H1 (cell line): ENCODE measurements at regions not wholly inside any gene's neighbourhood (a gene's known extent, or its start where the extent isn't known, plus 50 kb on each side); places are given as distances from the start of the nearest gene placed in this dataset.

Experiments used
- BCL11A ChIP-seq, 2 experiments: IDR thresholded peaks; one replicate each; pipeline ENCODE4 v1.6.1; 2011; ENCODE audit warnings: low read depth in 2 of 2, low read length in 2 of 2, mild to moderate bottlenecking in 2 of 2
- BRCA1 ChIP-seq: IDR thresholded peaks from 2 replicates; pipeline ENCODE4 v1.6.1; 2012; ENCODE audit warnings: low read depth, low read length, improper control_type of control experiment
- CTCF ChIP-seq, 3 experiments: IDR thresholded peaks; 1 replicate in 2 of 3; 2 replicates in 1 of 3; pipeline versions ENCODE4 v1.5.1 to v1.6.1; 2011; ENCODE audit warnings: low read length in 3 of 3, mild to moderate bottlenecking in 3 of 3, inconsistent platforms in 2 of 3, low read depth in 1 of 3, moderate library complexity in 1 of 3; ENCODE audit not compliant: insufficient read depth in 1 of 3; ENCODE audit errors: control extremely low read depth in 1 of 3
- EP300 ChIP-seq, 2 experiments: IDR thresholded peaks; 1 replicate in 1 of 2; 2 replicates in 1 of 2; pipeline ENCODE4 v1.6.1; 2011 to 2012; ENCODE audit warnings: low read depth in 2 of 2, low read length in 2 of 2, mild to moderate bottlenecking in 2 of 2, borderline replicate concordance in 1 of 2, inconsistent platforms in 1 of 2, moderate library complexity in 1 of 2
- EZH2 ChIP-seq: fragments of 200-600 bp; sonication (generic); IDR thresholded peaks from 2 replicates; pipeline ENCODE4 v1.7.1; 2012; ENCODE audit warnings: low read depth, mild to moderate bottlenecking, moderate library complexity, low read length, inconsistent platforms; ENCODE audit not compliant: severe bottlenecking
- JUN ChIP-seq: IDR thresholded peaks from 2 replicates; pipeline ENCODE4 v1.6.1; 2011; ENCODE audit warnings: low read depth, mild to moderate bottlenecking, improper control_type of control experiment, low read length
- JUND ChIP-seq: IDR thresholded peaks from 2 replicates; pipeline ENCODE4 v1.6.1; 2011; ENCODE audit warnings: mild to moderate bottlenecking, improper control_type of control experiment, low read length
- KDM1A ChIP-seq: fragments of 200-600, 300-600 bp; sonication (generic); IDR thresholded peaks from 2 replicates; pipeline ENCODE4 v1.7.1; 2016; ENCODE audit warnings: mild to moderate bottlenecking, low read length, borderline replicate concordance
- RXRA ChIP-seq: IDR thresholded peaks from 2 replicates; pipeline ENCODE4 v1.6.1; 2011; ENCODE audit warnings: low read depth, mild to moderate bottlenecking, low read length, moderate library complexity; ENCODE audit not compliant: insufficient read depth
- TCF12 ChIP-seq: IDR thresholded peaks from 2 replicates; pipeline ENCODE4 v1.6.1; 2011; ENCODE audit warnings: low read depth, mild to moderate bottlenecking, low read length
- TF ChIP-seq, protein P1 (sequence below): IDR thresholded peaks from 2 replicates; pipeline ENCODE4 v1.6.1; 2011; ENCODE audit warnings: low read length, improper control_type of control experiment
- TF ChIP-seq, protein P2 (sequence below): IDR thresholded peaks from 2 replicates; pipeline ENCODE4 v1.6.1; 2012; ENCODE audit warnings: inconsistent platforms

DNA sequence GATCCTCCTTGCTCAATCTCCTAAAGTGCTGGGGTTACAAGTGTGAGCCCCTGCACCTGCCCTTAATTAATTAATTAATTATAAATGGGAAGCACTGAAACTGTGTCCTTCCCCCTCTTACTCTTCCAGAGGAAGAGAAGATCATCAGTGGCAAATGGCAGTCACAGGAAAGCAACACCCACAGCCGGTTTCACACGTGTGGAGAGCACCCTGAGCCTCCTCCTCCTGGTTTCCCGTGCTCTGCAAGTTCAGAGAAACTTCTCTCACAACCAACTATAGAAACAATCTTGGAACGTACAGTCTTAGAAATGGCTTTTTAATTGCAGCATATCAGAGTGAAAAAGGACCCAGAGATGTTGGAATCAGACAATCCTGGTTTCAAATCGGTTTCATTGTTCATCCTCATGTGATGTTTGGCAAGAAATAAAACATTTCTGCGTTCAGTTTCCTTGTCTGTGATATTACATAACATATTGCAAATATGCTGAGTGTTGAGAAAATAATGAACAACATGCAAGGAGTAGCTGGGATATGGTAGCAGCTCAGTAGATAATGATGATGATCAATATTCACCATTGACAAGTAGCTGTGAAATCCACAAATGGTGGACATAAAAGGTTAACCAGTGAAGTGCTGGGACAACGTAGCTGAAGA, 141.0 kb upstream of the KCTD1 start:
- TF ChIP-seq CTCF (IDR thresholded peaks at IDR 0.05; ENCODE audit: control extremely low read depth in 1 of 3, insufficient read depth in 1 of 3, low read depth in 1 of 3, low read length in 3 of 3) (no peak), RXRA (no peak), BRCA1 (no peak), KDM1A (no peak), EP300 (IDR thresholded peaks at IDR 0.05; ENCODE audit: borderline replicate concordance in 1 of 2, low read depth in 2 of 2, low read length in 2 of 2) (no peak), JUN (no peak), TCF12 (no peak), EZH2 (no peak), JUND (no peak), BCL11A (IDR thresholded peaks at IDR 0.05; ENCODE audit: low read depth in 2 of 2, low read length in 2 of 2) (no peak)
- TF ChIP-seq, protein P1, sequence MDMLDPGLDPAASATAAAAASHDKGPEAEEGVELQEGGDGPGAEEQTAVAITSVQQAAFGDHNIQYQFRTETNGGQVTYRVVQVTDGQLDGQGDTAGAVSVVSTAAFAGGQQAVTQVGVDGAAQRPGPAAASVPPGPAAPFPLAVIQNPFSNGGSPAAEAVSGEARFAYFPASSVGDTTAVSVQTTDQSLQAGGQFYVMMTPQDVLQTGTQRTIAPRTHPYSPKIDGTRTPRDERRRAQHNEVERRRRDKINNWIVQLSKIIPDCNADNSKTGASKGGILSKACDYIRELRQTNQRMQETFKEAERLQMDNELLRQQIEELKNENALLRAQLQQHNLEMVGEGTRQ, result no peak
- TF ChIP-seq, protein P2, sequence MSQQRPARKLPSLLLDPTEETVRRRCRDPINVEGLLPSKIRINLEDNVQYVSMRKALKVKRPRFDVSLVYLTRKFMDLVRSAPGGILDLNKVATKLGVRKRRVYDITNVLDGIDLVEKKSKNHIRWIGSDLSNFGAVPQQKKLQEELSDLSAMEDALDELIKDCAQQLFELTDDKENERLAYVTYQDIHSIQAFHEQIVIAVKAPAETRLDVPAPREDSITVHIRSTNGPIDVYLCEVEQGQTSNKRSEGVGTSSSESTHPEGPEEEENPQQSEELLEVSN, result no peak
